ENCODE measurements at regions not wholly inside any gene's neighbourhood (a gene's known extent, or its start where the extent isn't known, plus 50 kb on each side); places are given as distances from the start of the nearest gene placed in this dataset.

- no peak overlapping the region for H3K4me3 ChIP-seq
- no peak overlapping the region for H3K27ac ChIP-seq
- TF ChIP-seq, protein P1, sequence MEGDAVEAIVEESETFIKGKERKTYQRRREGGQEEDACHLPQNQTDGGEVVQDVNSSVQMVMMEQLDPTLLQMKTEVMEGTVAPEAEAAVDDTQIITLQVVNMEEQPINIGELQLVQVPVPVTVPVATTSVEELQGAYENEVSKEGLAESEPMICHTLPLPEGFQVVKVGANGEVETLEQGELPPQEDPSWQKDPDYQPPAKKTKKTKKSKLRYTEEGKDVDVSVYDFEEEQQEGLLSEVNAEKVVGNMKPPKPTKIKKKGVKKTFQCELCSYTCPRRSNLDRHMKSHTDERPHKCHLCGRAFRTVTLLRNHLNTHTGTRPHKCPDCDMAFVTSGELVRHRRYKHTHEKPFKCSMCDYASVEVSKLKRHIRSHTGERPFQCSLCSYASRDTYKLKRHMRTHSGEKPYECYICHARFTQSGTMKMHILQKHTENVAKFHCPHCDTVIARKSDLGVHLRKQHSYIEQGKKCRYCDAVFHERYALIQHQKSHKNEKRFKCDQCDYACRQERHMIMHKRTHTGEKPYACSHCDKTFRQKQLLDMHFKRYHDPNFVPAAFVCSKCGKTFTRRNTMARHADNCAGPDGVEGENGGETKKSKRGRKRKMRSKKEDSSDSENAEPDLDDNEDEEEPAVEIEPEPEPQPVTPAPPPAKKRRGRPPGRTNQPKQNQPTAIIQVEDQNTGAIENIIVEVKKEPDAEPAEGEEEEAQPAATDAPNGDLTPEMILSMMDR (IDR thresholded peaks at IDR 0.05), result no peak
- no peak for TF ChIP-seq POLR2AphosphoS5 (IDR thresholded peaks at IDR 0.05; ENCODE audit: insufficient read depth in 1 of 2, low read depth in 1 of 2)
- no peak for TF ChIP-seq POLR2A (IDR thresholded peaks at IDR 0.05)
- no peaks in the 10 kb centered on the region for H3K27me3 ChIP-seq
- no peaks in the 10 kb centered on the region for H3K9me3 ChIP-seq
- no peaks in the 10 kb centered on the region for H3K36me3 ChIP-seq
- H3K4me1 ChIP-seq, result peaks cover 7% of the 10 kb centered on the region
- DNase-seq (ENCODE audit: extremely low spot score in 2 of 2), result no peak
- intact Hi-C loops (cut with DNase I), result no loop called here
Measured at GRCh38 chr5:98587166-98587565, 186.3 kb upstream of the RGMB start.

DNA sequence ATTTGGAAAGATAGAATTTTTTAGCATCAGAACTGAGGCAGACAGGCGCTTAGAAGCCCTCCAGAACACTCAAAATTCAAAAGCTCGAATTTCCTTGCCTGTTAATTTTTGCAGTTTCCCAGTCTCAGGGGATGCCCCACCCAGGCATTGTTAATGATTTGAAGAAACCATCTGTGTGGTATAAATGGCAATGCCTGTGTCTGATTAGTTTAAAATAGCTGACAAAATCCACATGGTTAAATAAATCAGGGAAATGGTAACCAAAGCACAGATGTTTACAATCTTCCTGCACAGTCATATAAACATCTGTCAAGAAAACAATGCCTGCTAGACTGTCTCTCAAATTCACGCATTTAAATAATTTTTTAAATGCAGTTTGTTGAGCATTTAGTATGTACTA lies 185.2 kb upstream of the RGMB start:
- intact Hi-C loops (cut with DNase I), result no loop called here
- TF ChIP-seq POLR2AphosphoS5 (IDR thresholded peaks at IDR 0.05; ENCODE audit: insufficient read depth in 1 of 2, low read depth in 1 of 2), result no peak
- TF ChIP-seq POLR2A (IDR thresholded peaks at IDR 0.05), result no peak
- TF ChIP-seq, protein P1 (IDR thresholded peaks at IDR 0.05), result no peak
- Histone ChIP-seq H3K4me1 (peaks cover 7% of the 10 kb centered on the region), H3K36me3 (no peaks in the 10 kb centered on the region), H3K9me3 (no peaks in the 10 kb centered on the region), H3K27me3 (no peaks in the 10 kb centered on the region), H3K27ac (no peak overlapping the region), H3K4me3 (no peak overlapping the region)
- no peak for DNase-seq (ENCODE audit: extremely low spot score in 2 of 2)

DNA sequence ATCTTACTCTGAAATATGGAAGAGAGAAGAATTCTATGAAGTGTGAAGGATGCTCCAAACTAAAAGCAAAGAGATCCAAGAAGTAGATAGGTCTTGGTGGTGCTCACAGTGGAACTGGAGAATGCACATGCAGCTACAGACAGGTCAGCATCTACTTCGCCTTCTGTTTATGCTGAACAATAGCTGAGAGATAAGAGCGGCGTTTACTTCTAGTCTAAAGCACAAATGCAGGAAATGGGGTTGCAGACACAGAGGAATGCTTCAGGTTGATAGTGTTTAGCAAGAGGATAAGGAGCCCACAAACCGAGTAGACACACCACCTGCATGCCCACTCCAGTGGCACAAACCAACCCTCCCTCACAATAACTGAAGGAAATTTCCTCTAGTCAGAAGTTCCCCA lies 180.0 kb upstream of the RGMB start:
- Histone ChIP-seq H3K9me3 (no peaks in the 10 kb centered on the region), H3K27ac (no peak overlapping the region), H3K27me3 (no peaks in the 10 kb centered on the region), H3K4me3 (no peak overlapping the region), H3K36me3 (no peaks in the 10 kb centered on the region), H3K4me1 (peaks cover 7% of the 10 kb centered on the region)
- DNase-seq (ENCODE audit: extremely low spot score in 2 of 2), result no peak
- intact Hi-C loops (cut with DNase I), result no loop called here
- TF ChIP-seq POLR2A (IDR thresholded peaks at IDR 0.05), result no peak
- no peak for TF ChIP-seq POLR2AphosphoS5 (IDR thresholded peaks at IDR 0.05; ENCODE audit: insufficient read depth in 1 of 2, low read depth in 1 of 2)

DNA sequence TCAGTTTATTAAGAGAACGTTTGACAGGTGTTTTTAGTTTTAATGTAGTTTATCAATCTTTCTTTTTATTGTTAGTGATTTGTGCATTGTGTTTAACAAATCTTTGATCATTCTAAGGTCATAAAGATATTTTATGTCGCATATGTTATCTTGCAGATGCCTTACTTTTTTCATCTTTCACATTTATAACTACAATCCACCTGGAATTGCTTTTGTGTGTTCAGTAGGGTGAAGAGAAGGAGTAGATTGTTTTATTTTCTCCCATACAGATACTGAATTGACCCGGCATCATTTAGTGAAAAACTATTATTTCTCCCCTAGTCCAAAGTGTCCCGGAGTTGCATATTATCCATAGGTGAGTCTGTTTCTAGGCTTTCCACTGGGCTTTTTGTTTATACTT lies 179.4 kb upstream of the RGMB start:
- no peak overlapping the region for H3K27ac ChIP-seq
- intact Hi-C loops (cut with DNase I), result no loop called here
- TF ChIP-seq, protein P1 (IDR thresholded peaks at IDR 0.05), result no peak
- TF ChIP-seq POLR2A (IDR thresholded peaks at IDR 0.05) (no peak), POLR2AphosphoS5 (IDR thresholded peaks at IDR 0.05; ENCODE audit: insufficient read depth in 1 of 2, low read depth in 1 of 2) (no peak)
- H3K27me3 ChIP-seq, result no peaks in the 10 kb centered on the region
- no peak overlapping the region for H3K4me3 ChIP-seq
- no peaks in the 10 kb centered on the region for H3K9me3 ChIP-seq
- H3K36me3 ChIP-seq, result no peaks in the 10 kb centered on the region
- no peak for DNase-seq (ENCODE audit: extremely low spot score in 2 of 2)
- H3K4me1 ChIP-seq, result peaks cover 5% of the 10 kb centered on the region

GRCh38 chr5:98599016-98599415 lies 174.4 kb upstream of the RGMB start:
- Histone ChIP-seq H3K27ac (no peak overlapping the region), H3K4me3 (no peak overlapping the region), H3K36me3 (no peaks in the 10 kb centered on the region), H3K27me3 (no peaks in the 10 kb centered on the region), H3K9me3 (no peaks in the 10 kb centered on the region), H3K4me1 (no peaks in the 10 kb centered on the region)
- intact Hi-C loops (cut with DNase I), result no loop called here
- TF ChIP-seq POLR2A (IDR thresholded peaks at IDR 0.05) (no peak), POLR2AphosphoS5 (IDR thresholded peaks at IDR 0.05; ENCODE audit: insufficient read depth in 1 of 2, low read depth in 1 of 2) (no peak)
- TF ChIP-seq, protein P1 (IDR thresholded peaks at IDR 0.05), result no peak
- DNase-seq (ENCODE audit: extremely low spot score in 2 of 2), result no peak
